ENCODE measurements at regions not wholly inside any gene's neighbourhood (a gene's known extent, or its start where the extent isn't known, plus 50 kb on each side); places are given as distances from the start of the nearest gene placed in this dataset.
A peak's percentile ranks its signal among the peaks of the same experiment; 100 is the strongest.

DNA sequence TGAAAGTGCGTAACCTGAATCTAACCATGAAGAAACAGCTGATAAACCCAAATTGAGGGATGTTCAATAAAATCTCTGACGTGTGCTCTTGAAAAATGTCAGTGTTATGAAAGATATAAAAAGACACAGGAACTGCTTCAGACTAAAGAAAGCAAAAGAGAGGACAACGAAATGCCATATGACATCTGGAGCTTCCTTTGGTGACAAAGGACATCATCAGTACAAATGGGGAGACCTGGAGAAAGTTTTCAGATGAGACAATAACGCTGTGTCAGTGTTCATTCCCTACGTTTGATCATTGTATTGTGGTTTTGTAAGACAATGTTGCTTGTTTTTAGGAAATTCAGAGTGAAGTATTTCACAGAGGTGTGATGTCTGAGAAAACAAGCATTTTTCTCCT lies 125.9 kb upstream of the MAP1LC3B2 start:
- no peaks in the 10 kb centered on the region for H4K20me1 ChIP-seq (ENCODE audit: control insufficient read depth, extremely low read depth, insufficient read depth, low read length)
- dilution Hi-C loops (cut with MboI; ENCODE audit: extremely low pct_ligation_motif_present, low sequenced_read_pairs), result no loop called here
- H3K79me2 ChIP-seq (ENCODE audit: control insufficient read depth, insufficient read depth, low read length), result no peaks in the 10 kb centered on the region
- H2AFZ ChIP-seq (ENCODE audit: control insufficient read depth, low read length), result no peak overlapping the region
- H3K9me1 ChIP-seq (ENCODE audit: control insufficient read depth, extremely low read depth, insufficient read depth, low read length), result no peaks in the 10 kb centered on the region
- H3K4me2 ChIP-seq (ENCODE audit: control insufficient read depth, extremely low read depth, insufficient read depth, low read depth, low read length), result no peak overlapping the region
- FAIRE-seq (no peak), DNase-seq (ENCODE audit: low read depth, low spot score) (no peak)
- peaks cover 15% of the 10 kb centered on the region for H3K4me1 ChIP-seq (ENCODE audit: control insufficient read depth, extremely low read depth, insufficient read depth, low read length)
- TF ChIP-seq, protein P1, sequence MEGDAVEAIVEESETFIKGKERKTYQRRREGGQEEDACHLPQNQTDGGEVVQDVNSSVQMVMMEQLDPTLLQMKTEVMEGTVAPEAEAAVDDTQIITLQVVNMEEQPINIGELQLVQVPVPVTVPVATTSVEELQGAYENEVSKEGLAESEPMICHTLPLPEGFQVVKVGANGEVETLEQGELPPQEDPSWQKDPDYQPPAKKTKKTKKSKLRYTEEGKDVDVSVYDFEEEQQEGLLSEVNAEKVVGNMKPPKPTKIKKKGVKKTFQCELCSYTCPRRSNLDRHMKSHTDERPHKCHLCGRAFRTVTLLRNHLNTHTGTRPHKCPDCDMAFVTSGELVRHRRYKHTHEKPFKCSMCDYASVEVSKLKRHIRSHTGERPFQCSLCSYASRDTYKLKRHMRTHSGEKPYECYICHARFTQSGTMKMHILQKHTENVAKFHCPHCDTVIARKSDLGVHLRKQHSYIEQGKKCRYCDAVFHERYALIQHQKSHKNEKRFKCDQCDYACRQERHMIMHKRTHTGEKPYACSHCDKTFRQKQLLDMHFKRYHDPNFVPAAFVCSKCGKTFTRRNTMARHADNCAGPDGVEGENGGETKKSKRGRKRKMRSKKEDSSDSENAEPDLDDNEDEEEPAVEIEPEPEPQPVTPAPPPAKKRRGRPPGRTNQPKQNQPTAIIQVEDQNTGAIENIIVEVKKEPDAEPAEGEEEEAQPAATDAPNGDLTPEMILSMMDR (optimal IDR thresholded peaks at IDR 0.05 in 1 of 3, IDR thresholded peaks at IDR 0.05 in 1 of 3, conservative IDR thresholded peaks at IDR 0.05 in 1 of 3; ENCODE audit: extremely low read depth in 1 of 3, insufficient read depth in 2 of 3, low read length in 3 of 3), result no peak
- TF ChIP-seq EZH2 (IDR thresholded peaks at IDR 0.05; ENCODE audit: low read length), result no peak
- no peaks in the 10 kb centered on the region for H3K27me3 ChIP-seq (ENCODE audit: control insufficient read depth, extremely low read depth, insufficient read depth, low read length)
- no peaks in the 10 kb centered on the region for H3K9me3 ChIP-seq (ENCODE audit: control insufficient read depth, low read depth, low read length)
- no peak overlapping the region for H3K4me3 ChIP-seq (ENCODE audit: control insufficient read depth in 2 of 3, extremely low read depth in 1 of 3, insufficient read depth in 2 of 3, low read depth in 1 of 3, low read length in 3 of 3)
- H3K27ac ChIP-seq (ENCODE audit: control insufficient read depth, insufficient read depth, low read length), result no peak overlapping the region
- no peaks in the 10 kb centered on the region for H3K36me3 ChIP-seq (ENCODE audit: control insufficient read depth in 2 of 2, extremely low read depth in 1 of 2, insufficient read depth in 2 of 2, low read length in 2 of 2)
- H3K9ac ChIP-seq (ENCODE audit: control insufficient read depth, extremely low read depth, insufficient read depth, low read length), result no peak overlapping the region

DNA sequence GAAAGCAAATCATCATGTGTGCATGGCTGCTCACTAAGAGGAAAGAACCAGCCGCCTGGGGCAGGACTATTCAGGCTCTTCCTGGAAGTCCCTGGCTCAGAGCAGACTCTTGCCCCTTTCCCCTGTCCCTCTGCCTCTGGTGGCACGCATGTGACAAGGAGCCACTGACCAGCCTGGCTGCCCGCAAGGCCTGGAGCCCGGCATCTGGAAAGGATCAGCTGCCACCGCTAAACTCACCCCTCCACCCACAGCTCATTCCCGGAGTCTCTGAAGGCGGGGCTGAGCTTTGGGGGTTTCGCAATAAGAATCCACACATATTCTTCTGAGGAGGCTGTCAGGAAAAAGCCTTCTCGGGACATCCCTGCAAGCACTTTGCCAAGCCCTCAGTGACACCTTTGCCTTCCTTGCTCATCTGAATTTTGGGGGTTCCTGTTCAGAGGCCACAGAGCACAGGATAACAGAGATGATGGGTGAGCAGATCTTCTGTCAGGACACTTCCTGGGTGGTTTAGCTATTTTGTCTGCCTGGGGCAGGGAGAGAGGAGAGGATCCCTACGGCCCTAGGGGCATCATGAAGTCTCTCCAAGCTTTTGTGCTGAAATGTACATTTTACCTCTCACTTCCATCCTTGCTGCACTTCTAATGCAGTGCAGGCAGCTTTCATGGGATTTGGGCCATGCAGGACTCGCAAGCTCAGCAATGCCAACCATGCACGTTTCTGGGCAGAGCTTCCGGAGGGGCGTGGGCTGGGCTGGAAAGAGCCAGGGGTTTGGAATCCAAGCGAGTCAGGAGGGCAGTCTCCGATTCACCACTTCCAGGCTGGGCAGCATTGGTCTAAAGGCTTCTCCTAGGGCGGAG lies 124.8 kb upstream of the MAP1LC3B2 start:
- H3K4me3 ChIP-seq (ENCODE audit: control insufficient read depth in 2 of 3, extremely low read depth in 1 of 3, insufficient read depth in 2 of 3, low read depth in 1 of 3, low read length in 3 of 3), result peak overlapping the region in 2 of 3 experiments; percentile 53 to 73

More for the DNA sequence above, 124.8 kb upstream of the MAP1LC3B2 start:
- peak overlapping the region; percentile 90 for H2AFZ ChIP-seq (ENCODE audit: control insufficient read depth, low read length)
- H3K79me2 ChIP-seq (ENCODE audit: control insufficient read depth, insufficient read depth, low read length), result no peaks in the 10 kb centered on the region
- dilution Hi-C loops (cut with MboI; ENCODE audit: extremely low pct_ligation_motif_present, low sequenced_read_pairs), result no loop called here
- no peaks in the 10 kb centered on the region for H3K9me1 ChIP-seq (ENCODE audit: control insufficient read depth, extremely low read depth, insufficient read depth, low read length)
- DNase-seq (ENCODE audit: low read depth, low spot score), result peak; percentile 32
- H3K9ac ChIP-seq (ENCODE audit: control insufficient read depth, extremely low read depth, insufficient read depth, low read length), result peak overlapping the region; percentile 65
- H3K27ac ChIP-seq (ENCODE audit: control insufficient read depth, insufficient read depth, low read length), result peak overlapping the region; percentile 79
- H3K4me1 ChIP-seq (ENCODE audit: control insufficient read depth, extremely low read depth, insufficient read depth, low read length), result peaks cover 15% of the 10 kb centered on the region
- TF ChIP-seq, protein P1 (optimal IDR thresholded peaks at IDR 0.05 in 1 of 3, IDR thresholded peaks at IDR 0.05 in 1 of 3, conservative IDR thresholded peaks at IDR 0.05 in 1 of 3; ENCODE audit: extremely low read depth in 1 of 3, insufficient read depth in 2 of 3, low read length in 3 of 3), result no peak
- no peak for TF ChIP-seq EZH2 (IDR thresholded peaks at IDR 0.05; ENCODE audit: low read length)
- peak overlapping the region; percentile 96 for H3K4me2 ChIP-seq (ENCODE audit: control insufficient read depth, extremely low read depth, insufficient read depth, low read depth, low read length)
- H3K9me3 ChIP-seq (ENCODE audit: control insufficient read depth, low read depth, low read length), result no peaks in the 10 kb centered on the region
- no peaks in the 10 kb centered on the region for H4K20me1 ChIP-seq (ENCODE audit: control insufficient read depth, extremely low read depth, insufficient read depth, low read length)
- no peaks in the 10 kb centered on the region for H3K36me3 ChIP-seq (ENCODE audit: control insufficient read depth in 2 of 2, extremely low read depth in 1 of 2, insufficient read depth in 2 of 2, low read length in 2 of 2)
- no peak for FAIRE-seq
- no peaks in the 10 kb centered on the region for H3K27me3 ChIP-seq (ENCODE audit: control insufficient read depth, extremely low read depth, insufficient read depth, low read length)
